ENCODE measurements at regions not wholly inside any gene's neighbourhood (a gene's known extent, or its start where the extent isn't known, plus 50 kb on each side); places are given as distances from the start of the nearest gene placed in this dataset.

- H3K36me3 ChIP-seq: no peaks in the 10 kb centered on the region
- no peaks in the 10 kb centered on the region for H3K27me3 ChIP-seq
- H3K4me3 ChIP-seq: no peak overlapping the region
- H3K9me3 ChIP-seq: peaks cover 0 to 8% (median 0%) of the 10 kb centered on the region in 3 donors
- no peak overlapping the region for H3K27ac ChIP-seq
- H3K4me1 ChIP-seq: peaks cover 0 to 8% (median 0%) of the 10 kb centered on the region in 3 donors
- ATAC-seq: no peak
- 89 to 90% methylated on average over 1 to 3 of the region's 3 CpGs for WGBS, 2 donors (ENCODE audit: low coverage in 1 of 2)
- TF ChIP-seq POLR2A (IDR thresholded peaks at IDR 0.05) (no peak), POLR2AphosphoS5 (IDR thresholded peaks at IDR 0.05) (no peak), CTCF (IDR thresholded peaks at IDR 0.05) (no peak), EP300 (IDR thresholded peaks at IDR 0.05) (no peak)
Measured at GRCh38 chr1:69120817-69121216, 446.9 kb upstream of the LRRC7 start.

- Histone ChIP-seq H3K4me3 (no peak overlapping the region), H3K27me3 (no peaks in the 10 kb centered on the region), H3K27ac (no peak overlapping the region), H3K4me1 (peaks cover 0 to 8% (median 0%) of the 10 kb centered on the region in 3 donors), H3K9me3 (peaks cover 0 to 8% (median 0%) of the 10 kb centered on the region in 3 donors), H3K36me3 (no peaks in the 10 kb centered on the region)
- 0 to 11% methylated on average over 1 of the region's 1 CpG for WGBS, 2 donors (ENCODE audit: low coverage in 1 of 2)
- TF ChIP-seq POLR2AphosphoS5 (IDR thresholded peaks at IDR 0.05): no peak
- TF ChIP-seq POLR2A (IDR thresholded peaks at IDR 0.05): no peak
- TF ChIP-seq EP300 (IDR thresholded peaks at IDR 0.05): no peak
- no peak for TF ChIP-seq CTCF (IDR thresholded peaks at IDR 0.05)
- no peak for ATAC-seq
Measured at GRCh38 chr1:69121723-69122122, 446.0 kb upstream of the LRRC7 start.

- TF ChIP-seq POLR2AphosphoS5 (IDR thresholded peaks at IDR 0.05): no peak
- no peak for TF ChIP-seq EP300 (IDR thresholded peaks at IDR 0.05)
- TF ChIP-seq POLR2A (IDR thresholded peaks at IDR 0.05): no peak
- no peak for TF ChIP-seq CTCF (IDR thresholded peaks at IDR 0.05)
- ATAC-seq: no peak
Measured at GRCh38 chr1:69122373-69122772, 445.3 kb upstream of the LRRC7 start.

GRCh38 chr1:69123486-69123885 lies 444.2 kb upstream of the LRRC7 start:
- no peak overlapping the region for H3K27ac ChIP-seq
- peaks cover 0 to 25% (median 0%) of the 10 kb centered on the region in 3 donors for H3K4me1 ChIP-seq
- no peak overlapping the region for H3K4me3 ChIP-seq
- H3K9me3 ChIP-seq: peaks cover 0 to 6% (median 0%) of the 10 kb centered on the region in 3 donors
- TF ChIP-seq POLR2A (IDR thresholded peaks at IDR 0.05): no peak
- no peak for TF ChIP-seq EP300 (IDR thresholded peaks at IDR 0.05)
- TF ChIP-seq CTCF (IDR thresholded peaks at IDR 0.05): no peak
- no peak for TF ChIP-seq POLR2AphosphoS5 (IDR thresholded peaks at IDR 0.05)
- ATAC-seq: no peak
- no peaks in the 10 kb centered on the region for H3K27me3 ChIP-seq
- no peaks in the 10 kb centered on the region for H3K36me3 ChIP-seq
- 80 to 90% methylated on average over 1 of the region's 1 CpG for WGBS, 2 donors (ENCODE audit: low coverage in 1 of 2)

More at GRCh38 chr1:69122373-69122772, 445.3 kb upstream of the LRRC7 start:
- Histone ChIP-seq H3K36me3 (no peaks in the 10 kb centered on the region), H3K27me3 (no peaks in the 10 kb centered on the region), H3K27ac (no peak overlapping the region), H3K4me1 (peaks cover 0 to 13% (median 0%) of the 10 kb centered on the region in 3 donors), H3K9me3 (peaks cover 0 to 8% (median 0%) of the 10 kb centered on the region in 3 donors), H3K4me3 (no peak overlapping the region)
- WGBS, 2 donors (ENCODE audit: low coverage in 1 of 2): 17 to 18% methylated on average over 2 of the region's 2 CpGs

- 7 to 14% methylated on average over 1 of the region's 1 CpG for WGBS, 2 donors (ENCODE audit: low coverage in 1 of 2)
- TF ChIP-seq POLR2AphosphoS5 (IDR thresholded peaks at IDR 0.05): no peak
- no peak for TF ChIP-seq CTCF (IDR thresholded peaks at IDR 0.05)
- TF ChIP-seq EP300 (IDR thresholded peaks at IDR 0.05): no peak
- TF ChIP-seq POLR2A (IDR thresholded peaks at IDR 0.05): no peak
- Histone ChIP-seq H3K4me1 (peaks cover 0 to 30% (median 0%) of the 10 kb centered on the region in 3 donors), H3K9me3 (no peaks in the 10 kb centered on the region), H3K4me3 (no peak overlapping the region), H3K27ac (no peak overlapping the region), H3K36me3 (no peaks in the 10 kb centered on the region), H3K27me3 (no peaks in the 10 kb centered on the region)
- no peak for ATAC-seq
Measured at GRCh38 chr1:69126796-69127195, 440.9 kb upstream of the LRRC7 start.

Data from gastroesophageal sphincter (tissue), 4 donors.